CD4-positive, alpha-beta T cell treated with Interleukin-12 subunit alpha and Interleukin-12 subunit beta, for 1 hour (primary cell): ENCODE measurements at regions not wholly inside any gene's neighbourhood (a gene's known extent, or its start where the extent isn't known, plus 50 kb on each side); places are given as distances from the start of the nearest gene placed in this dataset.

Experiments
- DNase-seq: peaks from one replicate; pipeline ENCODE4 v3.0.0-alpha.2; 2020

GRCh38 chr7:54856856-54857255 is 97.8 kb upstream of the SEC61G start:
- DNase-seq, result no peak

GRCh38 chr7:54857294-54857693 is 98.3 kb upstream of the SEC61G start:
- no peak for DNase-seq

- DNase-seq, result no peak
Measured at GRCh38 chr7:54858008-54858692, 99.1 kb upstream of the SEC61G start.

GRCh38 chr7:54859066-54859465 is 100.1 kb upstream of the SEC61G start:
- DNase-seq, result no peak

- DNase-seq, result no peak
Measured at GRCh38 chr7:54859545-54859944, 100.5 kb upstream of the SEC61G start.

GRCh38 chr7:54860003-54860775 is 101.2 kb upstream of the SEC61G start:
- no peak for DNase-seq

GRCh38 chr7:54860843-54861242 is 101.8 kb upstream of the SEC61G start:
- no peak for DNase-seq

- DNase-seq, result no peak
Measured at GRCh38 chr7:54864663-54865062, 105.7 kb upstream of the SEC61G start.

- no peak for DNase-seq
Measured at GRCh38 chr7:54869523-54869922, 110.5 kb upstream of the SEC61G start.

GRCh38 chr7:54874804-54875203 is 115.8 kb upstream of the SEC61G start:
- no peak for DNase-seq

GRCh38 chr7:54877683-54878082 is 118.7 kb upstream of the SEC61G start:
- no peak for DNase-seq

GRCh38 chr7:54878339-54878738 is 119.3 kb upstream of the SEC61G start:
- DNase-seq, result no peak

- DNase-seq, result no peak
Measured at GRCh38 chr7:54879776-54880175, 120.8 kb upstream of the SEC61G start.

GRCh38 chr7:54880326-54880989 is 121.4 kb upstream of the SEC61G start:
- DNase-seq, result no peak

GRCh38 chr7:54881816-54882520 is 123.0 kb upstream of the SEC61G start:
- no peak for DNase-seq

GRCh38 chr7:54882694-54883093 is 123.7 kb upstream of the SEC61G start:
- no peak for DNase-seq

GRCh38 chr7:54883576-54883975 is 124.6 kb upstream of the SEC61G start:
- no peak for DNase-seq

GRCh38 chr7:54885285-54885684 is 126.3 kb upstream of the SEC61G start:
- no peak for DNase-seq

GRCh38 chr7:54888067-54888733 is 129.2 kb upstream of the SEC61G start:
- DNase-seq, result no peak

- no peak for DNase-seq
Measured at GRCh38 chr7:54888734-54889082, 129.7 kb upstream of the SEC61G start.

- no peak for DNase-seq
Measured at GRCh38 chr7:54897891-54898290, 120.9 kb upstream of the EGFR start.

GRCh38 chr7:54898659-54899340 is 120.0 kb upstream of the EGFR start:
- no peak for DNase-seq
